Keratinocyte (primary cell): ENCODE measurements at regions not wholly inside any gene's neighbourhood (a gene's known extent, or its start where the extent isn't known, plus 50 kb on each side); places are given as distances from the start of the nearest gene placed in this dataset.

Experiments used
- DNase-seq: peaks from one replicate; pipeline ENCODE4 v3.0.0-alpha.2; 2011; ENCODE audit warnings: low read depth, missing footprints, low spot score
- FAIRE-seq: peaks from 2 replicates; lab custom pipeline; 2011; peaks lifted over from hg19 to GRCh38; lab: Jason Lieb, UNC
- H2AFZ ChIP-seq: 2 replicates; pipeline ENCODE4 v1.6.0; 2012; ENCODE audit warnings: low read length, control low read depth, inconsistent platforms; ENCODE audit not compliant: control insufficient read depth
- H3K27ac ChIP-seq: 2 replicates; pipeline ENCODE4 v1.5.1; 2011; ENCODE audit warnings: low read length; ENCODE audit not compliant: control insufficient read depth, insufficient read depth
- H3K27me3 ChIP-seq: 3 replicates; pipeline ENCODE4 v1.6.0; 2011; ENCODE audit warnings: low read length; ENCODE audit not compliant: control insufficient read depth, insufficient read depth; ENCODE audit errors: extremely low read depth
- H3K36me3 ChIP-seq, 2 experiments: 2 replicates in 1 of 2; 3 replicates in 1 of 2; pipeline ENCODE4 v1.5.1; 2011; ENCODE audit warnings: low read length in 2 of 2, mild to moderate bottlenecking in 1 of 2; ENCODE audit not compliant: control insufficient read depth in 2 of 2, insufficient read depth in 2 of 2; ENCODE audit errors: extremely low read depth in 1 of 2
- H3K4me1 ChIP-seq: 3 replicates; pipeline ENCODE4 v1.5.1; 2011; ENCODE audit warnings: low read length; ENCODE audit not compliant: control insufficient read depth, insufficient read depth; ENCODE audit errors: extremely low read depth
- H3K4me2 ChIP-seq: 3 replicates; pipeline ENCODE4 v1.6.0; 2011; ENCODE audit warnings: low read depth, low read length; ENCODE audit not compliant: control insufficient read depth, insufficient read depth; ENCODE audit errors: extremely low read depth
- H3K4me3 ChIP-seq, 3 experiments: fragments of 200-600 bp in 1 of 3; sonication (generic) in 1 of 3; 2 replicates in 2 of 3; 3 replicates in 1 of 3; pipeline ENCODE4 v1.5.1; 2011 to 2016; ENCODE audit warnings: low read length in 3 of 3, mild to moderate bottlenecking in 3 of 3, control low read depth in 2 of 3, inconsistent platforms in 1 of 3, low read depth in 1 of 3, mixed read lengths in 1 of 3, mixed run types in 1 of 3, moderate library complexity in 1 of 3; ENCODE audit not compliant: control insufficient read depth in 2 of 3, insufficient read depth in 2 of 3; ENCODE audit errors: extremely low read depth in 1 of 3
- H3K79me2 ChIP-seq: 2 replicates; pipeline ENCODE4 v1.6.0; 2012; ENCODE audit warnings: low read length; ENCODE audit not compliant: control insufficient read depth, insufficient read depth
- H3K9ac ChIP-seq: 3 replicates; pipeline ENCODE4 v1.6.0; 2011; ENCODE audit warnings: low read length; ENCODE audit not compliant: control insufficient read depth, insufficient read depth; ENCODE audit errors: extremely low read depth
- H3K9me1 ChIP-seq: 3 replicates; pipeline ENCODE4 v1.6.0; 2011; ENCODE audit warnings: low read length; ENCODE audit not compliant: control insufficient read depth, insufficient read depth; ENCODE audit errors: extremely low read depth
- H3K9me3 ChIP-seq: 2 replicates; pipeline ENCODE4 v1.5.1; 2012; ENCODE audit warnings: low read depth, low read length; ENCODE audit not compliant: control insufficient read depth
- H4K20me1 ChIP-seq: 3 replicates; pipeline ENCODE4 v1.6.0; 2011; ENCODE audit warnings: low read length; ENCODE audit not compliant: control insufficient read depth, insufficient read depth; ENCODE audit errors: extremely low read depth
- EZH2 ChIP-seq: IDR thresholded peaks from one replicate; pipeline ENCODE4 v1.6.1; 2012; ENCODE audit warnings: inconsistent platforms, mild to moderate bottlenecking, low read length, moderate library complexity
- dilution Hi-C: fragments of 300-500 bp; cut with MboI; formaldehyde crosslinking; loops from one replicate; pipeline ENCODE4 v1.7.0; 2020; ENCODE audit warnings: low sequenced_read_pairs; ENCODE audit not compliant: extremely low pct_ligation_motif_present
- TF ChIP-seq, protein P1 (sequence below), 3 experiments: IDR thresholded peaks in 1 of 3; conservative IDR thresholded peaks in 1 of 3; optimal IDR thresholded peaks in 1 of 3; 2 replicates in 2 of 3; 3 replicates in 1 of 3; pipeline versions ENCODE3 to v1.5.1; 2011; ENCODE audit warnings: low read length in 3 of 3, mild to moderate bottlenecking in 3 of 3, moderate library complexity in 2 of 3, control low read depth in 1 of 3, inconsistent platforms in 1 of 3; ENCODE audit not compliant: insufficient read depth in 2 of 3; ENCODE audit errors: extremely low read depth in 1 of 3

- TF ChIP-seq, protein P1, sequence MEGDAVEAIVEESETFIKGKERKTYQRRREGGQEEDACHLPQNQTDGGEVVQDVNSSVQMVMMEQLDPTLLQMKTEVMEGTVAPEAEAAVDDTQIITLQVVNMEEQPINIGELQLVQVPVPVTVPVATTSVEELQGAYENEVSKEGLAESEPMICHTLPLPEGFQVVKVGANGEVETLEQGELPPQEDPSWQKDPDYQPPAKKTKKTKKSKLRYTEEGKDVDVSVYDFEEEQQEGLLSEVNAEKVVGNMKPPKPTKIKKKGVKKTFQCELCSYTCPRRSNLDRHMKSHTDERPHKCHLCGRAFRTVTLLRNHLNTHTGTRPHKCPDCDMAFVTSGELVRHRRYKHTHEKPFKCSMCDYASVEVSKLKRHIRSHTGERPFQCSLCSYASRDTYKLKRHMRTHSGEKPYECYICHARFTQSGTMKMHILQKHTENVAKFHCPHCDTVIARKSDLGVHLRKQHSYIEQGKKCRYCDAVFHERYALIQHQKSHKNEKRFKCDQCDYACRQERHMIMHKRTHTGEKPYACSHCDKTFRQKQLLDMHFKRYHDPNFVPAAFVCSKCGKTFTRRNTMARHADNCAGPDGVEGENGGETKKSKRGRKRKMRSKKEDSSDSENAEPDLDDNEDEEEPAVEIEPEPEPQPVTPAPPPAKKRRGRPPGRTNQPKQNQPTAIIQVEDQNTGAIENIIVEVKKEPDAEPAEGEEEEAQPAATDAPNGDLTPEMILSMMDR (optimal IDR thresholded peaks at IDR 0.05 in 1 of 3, IDR thresholded peaks at IDR 0.05 in 1 of 3, conservative IDR thresholded peaks at IDR 0.05 in 1 of 3; ENCODE audit: extremely low read depth in 1 of 3, insufficient read depth in 2 of 3, low read length in 3 of 3): no peak
- TF ChIP-seq EZH2: no peak
- DNase-seq (no peak), FAIRE-seq (no peak)
- Histone ChIP-seq H3K4me2 (no peak overlapping the region), H3K4me3 (no peak overlapping the region), H3K27me3 (no peaks in the 10 kb centered on the region), H4K20me1 (no peaks in the 10 kb centered on the region), H3K27ac (no peak overlapping the region), H3K36me3 (no peaks in the 10 kb centered on the region), H2AFZ (no peak overlapping the region), H3K9me3 (no peaks in the 10 kb centered on the region), H3K9ac (no peak overlapping the region), H3K79me2 (no peaks in the 10 kb centered on the region), H3K9me1 (no peaks in the 10 kb centered on the region), H3K4me1 (no peaks in the 10 kb centered on the region)
- dilution Hi-C loops: no loop called here
These were observed 164.8 kb downstream of the ASMT start for GRCh38 chrX:1779626-1780025.

GRCh38 chrX:1781766-1782165 is 166.9 kb downstream of the ASMT start:
- no peak overlapping the region for H3K27ac ChIP-seq
- no peak overlapping the region for H3K4me3 ChIP-seq
- no peaks in the 10 kb centered on the region for H3K79me2 ChIP-seq
- no peaks in the 10 kb centered on the region for H3K9me1 ChIP-seq
- no peaks in the 10 kb centered on the region for H3K9me3 ChIP-seq
- H3K4me2 ChIP-seq: no peak overlapping the region
- no peaks in the 10 kb centered on the region for H4K20me1 ChIP-seq
- FAIRE-seq (no peak), DNase-seq (no peak)
- H2AFZ ChIP-seq: no peak overlapping the region
- H3K9ac ChIP-seq: no peak overlapping the region
- H3K27me3 ChIP-seq: no peaks in the 10 kb centered on the region
- TF ChIP-seq, protein P1 (optimal IDR thresholded peaks at IDR 0.05 in 1 of 3, IDR thresholded peaks at IDR 0.05 in 1 of 3, conservative IDR thresholded peaks at IDR 0.05 in 1 of 3; ENCODE audit: extremely low read depth in 1 of 3, insufficient read depth in 2 of 3, low read length in 3 of 3): no peak
- no peak for TF ChIP-seq EZH2
- no peaks in the 10 kb centered on the region for H3K36me3 ChIP-seq
- H3K4me1 ChIP-seq: no peaks in the 10 kb centered on the region
- dilution Hi-C loops: no loop called here
